ENCODE measurements at regions not wholly inside any gene's neighbourhood (a gene's known extent, or its start where the extent isn't known, plus 50 kb on each side); places are given as distances from the start of the nearest gene placed in this dataset.

DNA sequence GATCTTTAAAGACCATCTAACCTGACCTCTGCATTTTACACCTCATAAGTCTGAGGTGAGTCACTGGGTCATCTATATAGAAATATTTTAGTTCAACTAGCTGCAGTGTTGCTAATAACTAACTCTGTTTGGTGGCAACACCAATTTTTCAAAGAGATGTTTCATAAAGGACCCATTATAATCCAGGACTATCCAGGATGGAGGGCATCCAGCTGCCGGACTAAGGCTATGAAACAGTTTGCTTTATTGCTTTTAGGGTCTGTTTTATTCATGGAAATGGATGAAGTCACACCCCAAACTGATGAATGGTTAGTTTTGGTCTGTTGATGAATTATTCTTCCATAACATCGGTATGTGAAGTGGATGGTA, 204.2 kb upstream of the GMDS start:
- H3K9me3 ChIP-seq, result no peaks in the 10 kb centered on the region
- no peak overlapping the region for H3K4me3 ChIP-seq
- TF ChIP-seq, protein P1, sequence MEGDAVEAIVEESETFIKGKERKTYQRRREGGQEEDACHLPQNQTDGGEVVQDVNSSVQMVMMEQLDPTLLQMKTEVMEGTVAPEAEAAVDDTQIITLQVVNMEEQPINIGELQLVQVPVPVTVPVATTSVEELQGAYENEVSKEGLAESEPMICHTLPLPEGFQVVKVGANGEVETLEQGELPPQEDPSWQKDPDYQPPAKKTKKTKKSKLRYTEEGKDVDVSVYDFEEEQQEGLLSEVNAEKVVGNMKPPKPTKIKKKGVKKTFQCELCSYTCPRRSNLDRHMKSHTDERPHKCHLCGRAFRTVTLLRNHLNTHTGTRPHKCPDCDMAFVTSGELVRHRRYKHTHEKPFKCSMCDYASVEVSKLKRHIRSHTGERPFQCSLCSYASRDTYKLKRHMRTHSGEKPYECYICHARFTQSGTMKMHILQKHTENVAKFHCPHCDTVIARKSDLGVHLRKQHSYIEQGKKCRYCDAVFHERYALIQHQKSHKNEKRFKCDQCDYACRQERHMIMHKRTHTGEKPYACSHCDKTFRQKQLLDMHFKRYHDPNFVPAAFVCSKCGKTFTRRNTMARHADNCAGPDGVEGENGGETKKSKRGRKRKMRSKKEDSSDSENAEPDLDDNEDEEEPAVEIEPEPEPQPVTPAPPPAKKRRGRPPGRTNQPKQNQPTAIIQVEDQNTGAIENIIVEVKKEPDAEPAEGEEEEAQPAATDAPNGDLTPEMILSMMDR (IDR thresholded peaks at IDR 0.05), result no peak
- H3K27ac ChIP-seq, result no peak overlapping the region
- intact Hi-C loops (cut with DNase I), result loop anchor here in 1 of 2 donors (10.0 kb wide), 1 partner anchor 845 kb away; the partner anchor contains the start of gene FOXC1
- DNase-seq, result no peak
- peaks cover 0 to 6% of the 10 kb centered on the region in 2 donors for H3K4me1 ChIP-seq
- no peaks in the 10 kb centered on the region for H3K36me3 ChIP-seq
- ATAC-seq, result no peak
- H3K27me3 ChIP-seq, result no peaks in the 10 kb centered on the region

DNA sequence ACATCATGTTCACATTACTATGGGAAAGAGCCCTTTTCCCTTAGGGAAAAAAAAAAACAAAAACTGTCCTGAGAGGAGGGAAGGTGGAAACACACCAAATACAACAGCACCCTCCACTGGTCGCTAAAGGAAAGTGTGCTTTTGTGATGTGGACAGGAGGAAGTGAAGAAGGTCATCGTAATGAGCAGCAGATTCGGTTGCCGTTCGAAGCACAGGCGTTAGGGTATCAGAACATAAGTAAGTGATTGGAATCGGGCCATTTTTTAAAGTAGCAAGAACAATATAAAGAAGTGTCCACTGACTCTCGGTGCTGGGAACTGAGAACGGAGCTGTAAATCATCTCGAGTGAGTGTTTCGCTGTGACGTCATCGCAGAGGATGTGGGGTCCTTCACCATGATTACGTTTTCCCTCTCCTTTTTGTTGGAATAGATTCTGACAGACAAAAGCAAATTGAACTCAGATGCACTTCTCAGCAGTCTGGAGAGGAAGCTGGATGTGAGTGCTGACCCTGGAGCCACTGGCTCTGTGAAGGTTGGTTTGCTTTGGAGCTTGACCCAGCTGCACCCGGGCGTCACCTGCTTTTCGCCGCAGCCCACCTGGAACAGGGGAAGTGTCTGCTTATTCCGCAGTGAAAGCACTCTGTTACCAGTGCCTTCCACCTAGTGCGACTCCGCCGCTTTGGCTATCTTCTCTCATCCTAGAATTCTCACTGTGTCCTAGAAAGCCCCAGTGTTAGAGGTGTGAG, 203.6 kb upstream of the GMDS start:
- TF ChIP-seq, protein P1 (IDR thresholded peaks at IDR 0.05), result peak; percentile 48 to 71
- ATAC-seq (peak; percentile 94), DNase-seq (peak in 2 of 4 donors; percentile 43 to 77)
- intact Hi-C loops (cut with DNase I), result loop anchor here in 1 of 2 donors (10.0 kb wide), 1 partner anchor 844 kb away; the partner anchor contains the start of gene FOXC1
- peak overlapping the region in 1 of 2 donors; percentile 8 for H3K4me3 ChIP-seq
- H3K27ac ChIP-seq, result no peak overlapping the region
- H3K9me3 ChIP-seq, result no peaks in the 10 kb centered on the region
- no peaks in the 10 kb centered on the region for H3K36me3 ChIP-seq
- no peaks in the 10 kb centered on the region for H3K27me3 ChIP-seq
- peaks cover 0 to 6% of the 10 kb centered on the region in 2 donors for H3K4me1 ChIP-seq

DNA sequence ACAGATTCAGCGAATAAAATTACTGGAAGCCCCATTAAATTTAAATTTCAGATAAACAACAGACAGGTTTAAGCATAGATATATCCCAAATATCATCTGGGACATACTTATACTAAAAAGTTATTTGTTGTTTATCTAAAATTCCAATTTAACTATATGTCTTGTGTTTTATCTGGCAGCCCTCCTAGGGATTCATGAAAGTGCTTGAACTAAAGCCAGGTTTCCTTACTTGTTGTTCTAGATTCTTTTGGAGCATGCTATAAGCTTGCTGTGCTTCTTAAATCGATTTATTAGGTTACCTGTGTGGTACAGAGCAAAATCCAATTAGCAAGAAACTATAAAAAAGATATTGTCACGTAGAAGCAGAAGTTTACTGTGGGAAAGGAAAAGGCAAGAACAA, 202.5 kb upstream of the GMDS start:
- no peak overlapping the region for H3K4me3 ChIP-seq
- H3K27ac ChIP-seq, result no peak overlapping the region
- intact Hi-C loops (cut with DNase I), result loop anchor here in 1 of 2 donors (10.0 kb wide), 1 partner anchor 843 kb away; the partner anchor contains the start of gene FOXC1
- H3K36me3 ChIP-seq, result no peaks in the 10 kb centered on the region
- no peaks in the 10 kb centered on the region for H3K27me3 ChIP-seq
- no peak for ATAC-seq
- TF ChIP-seq, protein P1 (IDR thresholded peaks at IDR 0.05), result no peak
- peaks cover 0 to 6% of the 10 kb centered on the region in 2 donors for H3K4me1 ChIP-seq
- H3K9me3 ChIP-seq, result no peaks in the 10 kb centered on the region
- no peak for DNase-seq

DNA sequence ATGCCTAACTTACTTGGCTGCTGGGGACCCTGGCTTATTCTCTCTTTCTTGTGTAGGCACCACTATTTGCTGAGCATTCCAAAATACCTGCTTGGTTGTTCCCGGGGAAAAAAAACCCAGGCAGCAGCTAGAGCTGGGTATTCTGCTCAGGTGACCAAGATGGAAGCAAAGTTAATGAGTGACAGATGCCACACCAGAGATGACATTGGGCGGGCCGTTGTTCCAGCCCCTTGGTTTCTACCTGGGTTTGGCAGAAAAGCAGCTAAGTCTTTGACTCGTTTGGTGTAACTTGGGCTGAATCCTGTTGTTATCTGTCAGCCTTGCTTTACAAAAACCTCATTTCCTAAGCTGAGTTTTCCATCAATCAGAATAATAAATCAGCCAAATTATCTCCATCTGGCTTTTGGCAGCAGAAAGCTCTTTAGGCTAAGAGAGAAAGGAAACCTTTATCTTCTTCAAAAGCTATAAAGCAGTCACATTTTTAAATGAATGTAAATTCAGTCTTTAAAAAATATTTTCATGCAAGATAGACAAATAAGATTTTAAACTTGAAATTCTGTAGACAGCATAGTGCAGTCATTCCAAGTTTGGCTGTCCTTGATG, 202.0 kb upstream of the GMDS start:
- Histone ChIP-seq H3K36me3 (no peaks in the 10 kb centered on the region), H3K4me1 (peaks cover 0 to 6% of the 10 kb centered on the region in 2 donors), H3K9me3 (no peaks in the 10 kb centered on the region), H3K27ac (no peak overlapping the region), H3K4me3 (no peak overlapping the region), H3K27me3 (no peaks in the 10 kb centered on the region)
- intact Hi-C loops (cut with DNase I), result loop anchor here in 1 of 2 donors (10.0 kb wide), 1 partner anchor 843 kb away; the partner anchor contains the start of gene FOXC1
- DNase-seq, result no peak
- ATAC-seq, result no peak
- TF ChIP-seq, protein P1 (IDR thresholded peaks at IDR 0.05), result no peak

Data from left lung (tissue), 4 donors.